HG02973 (cell line): ENCODE measurements at regions not wholly inside any gene's neighbourhood (a gene's known extent, or its start where the extent isn't known, plus 50 kb on each side); places are given as distances from the start of the nearest gene placed in this dataset.

Experiments
- ATAC-seq: cut with Tn5 transposase; IDR thresholded peaks from one replicate; pipeline ENCODE4 v1.9.1; 2021; ENCODE audit warnings: moderate library complexity; ENCODE audit not compliant: unreplicated experiment

DNA sequence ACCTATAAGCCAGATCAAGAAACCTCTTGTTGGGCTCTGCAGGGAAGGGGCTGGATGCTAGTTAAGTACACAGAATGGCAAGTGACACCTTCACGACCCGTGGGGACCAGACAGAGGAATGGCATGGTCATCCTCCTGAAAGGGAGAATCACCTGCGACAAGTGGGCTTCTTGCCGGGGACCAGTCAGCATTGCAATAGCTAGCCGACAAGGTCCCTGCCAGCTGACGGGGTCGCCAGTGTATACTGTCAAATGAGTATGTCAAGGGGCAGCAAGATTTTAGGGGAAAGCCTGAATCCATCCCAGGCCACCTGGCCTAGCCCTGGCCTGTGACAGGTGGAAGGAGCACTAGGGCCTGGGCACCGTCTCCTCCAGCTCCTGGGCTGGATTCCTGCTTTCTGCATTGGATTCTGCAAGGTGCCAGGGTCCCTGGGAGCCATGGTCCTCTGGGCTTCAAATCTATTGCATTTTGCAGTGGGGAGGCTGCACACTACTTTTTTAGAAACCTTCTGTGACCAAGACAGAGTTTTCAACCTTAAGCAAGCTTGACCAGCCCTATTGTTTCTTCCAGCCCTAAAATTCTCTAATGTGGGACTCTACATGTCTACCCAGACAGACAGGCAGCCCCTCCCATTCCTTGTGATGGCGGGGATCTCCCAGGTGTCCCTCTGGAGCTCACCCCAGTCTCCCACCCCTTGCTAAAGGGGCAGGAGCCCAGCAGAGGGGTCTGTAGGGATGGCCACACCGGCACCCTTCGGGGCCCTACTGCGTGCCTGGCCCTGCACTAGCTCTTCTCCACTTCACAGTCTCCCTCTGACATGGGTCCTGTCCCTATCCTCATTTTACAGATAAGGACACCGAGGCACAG is 178.5 kb downstream of the GLI2 start:
- ATAC-seq, result no peak

- ATAC-seq, result no peak
Measured at GRCh38 chr2:120914839-120915521, 179.3 kb downstream of the GLI2 start.

GRCh38 chr2:120915670-120916069 is 180.0 kb downstream of the GLI2 start:
- no peak for ATAC-seq

GRCh38 chr2:120916446-120916845 is 180.8 kb downstream of the GLI2 start:
- no peak for ATAC-seq

GRCh38 chr2:120917886-120918285 is 182.2 kb downstream of the GLI2 start:
- no peak for ATAC-seq

GRCh38 chr2:120919216-120919615 is 183.5 kb downstream of the GLI2 start:
- no peak for ATAC-seq

GRCh38 chr2:120919771-120920453 is 184.2 kb downstream of the GLI2 start:
- ATAC-seq, result no peak

GRCh38 chr2:120920454-120921148 is 184.9 kb downstream of the GLI2 start:
- ATAC-seq, result no peak

DNA sequence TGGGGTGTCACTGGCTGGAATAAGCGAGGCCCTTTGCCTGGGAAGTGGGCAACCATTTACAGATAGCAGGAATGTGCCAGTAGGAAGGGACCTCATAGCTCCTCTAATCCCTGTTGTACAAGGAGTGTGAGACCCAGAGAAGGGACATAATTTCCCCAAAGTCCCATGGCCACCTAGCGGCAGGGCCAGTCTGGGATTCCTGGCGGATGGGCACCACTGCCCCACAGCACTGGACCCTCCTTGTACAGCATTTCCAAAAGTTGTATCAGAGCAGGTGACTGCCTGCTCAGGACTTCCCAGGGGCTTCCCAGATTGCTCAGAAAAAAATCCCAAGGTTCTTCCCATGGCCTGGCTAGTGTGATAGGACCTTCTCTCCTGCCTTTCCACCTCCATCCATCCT is 185.8 kb downstream of the GLI2 start:
- no peak for ATAC-seq

GRCh38 chr2:120922571-120923332 is 187.1 kb downstream of the GLI2 start:
- ATAC-seq, result no peak

- ATAC-seq, result no peak
Measured at GRCh38 chr2:120923426-120923825, 187.8 kb downstream of the GLI2 start.

- no peak for ATAC-seq
Measured at GRCh38 chr2:120924924-120925323, 189.3 kb downstream of the GLI2 start.

DNA sequence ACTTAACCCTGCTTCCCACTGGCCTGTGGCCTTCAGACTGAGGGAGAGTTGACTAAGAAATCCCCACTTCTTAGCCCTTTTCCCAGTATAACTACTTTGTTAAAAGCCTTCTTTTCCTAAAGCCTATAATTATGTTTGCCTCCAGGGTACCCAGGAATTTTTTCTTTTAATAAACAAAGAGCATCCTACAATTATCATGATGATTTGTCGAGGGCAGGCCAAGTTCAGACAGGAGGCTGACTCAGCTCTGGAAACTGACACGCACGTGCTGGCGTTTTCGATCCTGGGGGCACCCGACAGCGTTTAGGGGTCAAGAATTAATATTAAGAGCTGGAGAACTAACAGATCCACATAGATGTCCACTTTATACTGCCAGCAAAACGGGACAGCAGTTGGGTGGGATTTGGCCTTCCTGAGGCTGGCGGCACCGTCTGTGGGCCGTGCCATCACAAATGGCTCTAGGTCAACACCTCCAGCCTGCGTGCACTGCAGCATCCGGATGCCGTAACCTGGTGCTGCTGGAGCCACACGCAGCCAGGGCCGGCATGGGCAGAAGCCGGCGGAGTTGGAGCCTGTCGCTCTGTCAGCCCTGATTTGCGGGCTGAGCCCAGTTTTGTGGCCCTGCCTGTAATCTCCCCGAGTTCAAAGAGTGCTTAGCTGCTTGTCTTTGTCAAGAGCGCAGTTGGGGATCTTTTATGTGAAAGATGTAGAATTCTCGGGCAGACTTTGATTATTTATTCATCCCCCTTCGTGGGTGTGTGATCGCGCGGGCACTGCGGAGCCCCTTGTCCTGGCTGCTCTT is 191.0 kb downstream of the GLI2 start:
- ATAC-seq, result no peak

- no peak for ATAC-seq
Measured at GRCh38 chr2:120927265-120927628, 191.6 kb downstream of the GLI2 start.

DNA sequence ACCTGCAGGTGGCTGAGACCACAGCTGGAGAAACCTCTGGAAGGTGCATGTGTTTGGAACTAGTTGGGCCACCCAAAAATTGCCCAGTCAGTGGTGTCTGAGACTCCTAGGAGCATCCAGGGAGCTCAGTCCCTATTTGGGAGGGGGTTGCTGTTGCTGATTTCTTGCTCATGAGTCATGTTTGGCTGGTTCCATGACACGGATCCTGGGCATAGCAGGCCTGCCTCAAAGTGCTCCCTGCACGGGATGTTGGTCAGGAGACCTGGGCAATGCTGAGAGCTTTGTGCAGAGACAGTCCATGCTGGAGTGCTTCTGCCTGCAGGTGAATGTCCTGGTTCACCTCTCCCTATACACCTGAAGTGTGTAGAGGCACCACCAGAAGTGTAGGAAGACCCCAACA is 194.2 kb downstream of the GLI2 start:
- ATAC-seq, result no peak

DNA sequence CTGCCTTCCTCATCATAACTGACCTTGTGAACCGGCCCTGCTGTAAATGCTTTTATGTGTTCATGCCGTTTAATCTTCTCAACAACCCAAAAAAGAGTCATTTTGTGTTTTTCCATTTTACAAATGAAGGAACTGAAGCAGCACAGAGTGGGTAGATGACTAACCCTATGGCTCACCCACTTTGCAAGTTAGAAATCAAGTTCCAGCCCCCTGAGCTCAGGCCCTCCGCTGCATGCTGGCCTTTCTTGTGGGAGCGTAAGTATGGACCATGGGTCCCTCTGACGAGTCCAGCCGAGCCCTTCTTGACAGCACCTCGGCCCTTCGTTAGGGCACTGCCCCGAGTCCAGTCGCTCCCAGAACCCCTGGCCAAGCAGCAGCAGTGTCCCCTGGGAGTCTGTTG is 194.6 kb downstream of the GLI2 start:
- no peak for ATAC-seq

DNA sequence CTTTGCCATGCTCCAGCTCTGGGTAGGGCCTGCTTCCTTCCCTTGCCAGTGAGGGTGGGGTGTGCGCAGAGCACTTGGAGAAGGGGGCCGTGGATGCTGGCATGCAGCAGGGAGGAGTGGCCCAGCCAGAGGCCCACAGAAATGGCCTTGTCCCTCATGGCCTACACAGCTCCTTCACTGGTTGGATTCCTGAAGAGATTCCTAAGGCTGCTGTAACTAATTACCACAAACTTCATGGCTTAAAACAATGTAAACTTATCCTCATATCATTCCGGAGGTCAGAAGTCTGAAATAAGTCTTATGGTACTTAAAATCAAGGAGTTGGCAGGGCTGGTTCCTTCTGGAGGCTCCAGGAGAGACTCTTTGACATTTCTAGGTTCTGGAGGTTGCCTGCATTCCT is 195.2 kb downstream of the GLI2 start:
- no peak for ATAC-seq

DNA sequence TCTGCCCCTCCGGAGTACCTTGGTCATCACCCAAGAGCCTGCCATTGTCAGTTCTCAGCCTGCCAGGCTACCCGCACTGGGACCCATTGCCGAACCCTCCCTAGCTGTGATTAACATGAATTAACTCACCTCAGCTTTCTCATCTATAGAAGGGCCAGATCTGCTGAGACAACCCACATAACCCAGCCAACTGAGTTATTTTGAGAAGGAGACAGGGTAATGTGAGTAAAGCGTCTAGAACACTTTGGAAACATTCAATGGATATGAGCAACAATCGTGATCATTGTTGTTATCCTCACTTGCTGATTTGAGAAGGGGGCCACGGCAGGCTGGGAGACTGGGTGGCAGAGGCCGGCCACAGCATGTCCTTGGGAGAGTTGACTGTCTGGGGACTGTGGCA is 196.8 kb downstream of the GLI2 start:
- no peak for ATAC-seq

- no peak for ATAC-seq
Measured at GRCh38 chr2:120932881-120933280, 197.2 kb downstream of the GLI2 start.
